HG02642 (cell line): ENCODE measurements at regions not wholly inside any gene's neighbourhood (a gene's known extent, or its start where the extent isn't known, plus 50 kb on each side); places are given as distances from the start of the nearest gene placed in this dataset.
"Not testable (repeated sequence)": the region's sequence is repeated elsewhere in the genome, so short reads cannot be mapped to it uniquely, and the experiment has no call there.

Source experiments
- ATAC-seq: cut with Tn5 transposase; IDR thresholded peaks from one replicate; pipeline ENCODE4 v1.9.1; 2021; ENCODE audit warnings: mild to moderate bottlenecking; ENCODE audit not compliant: unreplicated experiment, poor library complexity

DNA sequence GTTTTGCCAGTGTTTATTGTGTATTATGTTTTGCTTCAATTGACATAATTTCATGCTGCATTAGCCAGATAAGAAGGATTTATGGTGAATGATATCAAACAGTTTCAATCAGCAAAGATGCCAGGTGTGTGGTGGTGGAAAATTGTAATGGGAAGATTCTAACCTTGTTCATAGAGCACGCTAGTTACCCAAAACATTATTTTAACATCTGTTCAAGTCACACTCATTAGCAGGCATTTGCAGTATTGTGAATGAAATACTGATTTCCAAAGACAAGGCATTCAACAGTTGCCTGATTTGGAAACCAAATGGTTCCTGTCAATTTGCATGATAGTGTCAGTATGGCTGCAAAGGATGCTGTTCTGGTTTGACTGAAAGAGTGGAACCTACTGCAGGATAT is 129.7 kb downstream of the EPC1 start:
- no peak for ATAC-seq

DNA sequence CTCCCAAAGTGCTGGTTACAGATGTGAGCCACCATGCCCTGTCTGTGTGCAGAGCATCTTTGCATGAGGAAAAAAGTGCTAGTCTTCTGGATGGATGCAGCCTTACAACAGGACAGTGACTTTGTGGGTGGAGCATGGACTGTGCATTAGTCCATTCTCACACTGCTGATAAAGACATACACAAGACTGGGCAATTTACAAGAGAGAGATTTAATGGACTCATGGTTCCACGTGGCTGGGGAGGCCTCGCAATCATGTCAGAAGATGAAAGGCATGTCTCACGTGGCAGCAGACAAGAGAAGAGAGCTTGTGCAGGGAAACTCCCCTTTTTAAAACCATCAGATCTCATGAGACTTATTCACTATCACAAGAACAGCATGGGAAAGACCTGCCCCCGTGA is 133.1 kb downstream of the EPC1 start:
- ATAC-seq = not testable (repeated sequence)

- no peak for ATAC-seq
Measured at GRCh38 chr10:32211046-32211363, 136.0 kb downstream of the EPC1 start.

- no peak for ATAC-seq
Measured at GRCh38 chr10:32210306-32211045, 136.5 kb downstream of the EPC1 start.

GRCh38 chr10:32208005-32208404 is 139.0 kb downstream of the EPC1 start:
- not testable (repeated sequence) for ATAC-seq

GRCh38 chr10:32207544-32207943 is 139.4 kb downstream of the EPC1 start:
- no peak for ATAC-seq

- ATAC-seq = no peak
Measured at GRCh38 chr10:32205670-32206069, 141.3 kb downstream of the EPC1 start.

DNA sequence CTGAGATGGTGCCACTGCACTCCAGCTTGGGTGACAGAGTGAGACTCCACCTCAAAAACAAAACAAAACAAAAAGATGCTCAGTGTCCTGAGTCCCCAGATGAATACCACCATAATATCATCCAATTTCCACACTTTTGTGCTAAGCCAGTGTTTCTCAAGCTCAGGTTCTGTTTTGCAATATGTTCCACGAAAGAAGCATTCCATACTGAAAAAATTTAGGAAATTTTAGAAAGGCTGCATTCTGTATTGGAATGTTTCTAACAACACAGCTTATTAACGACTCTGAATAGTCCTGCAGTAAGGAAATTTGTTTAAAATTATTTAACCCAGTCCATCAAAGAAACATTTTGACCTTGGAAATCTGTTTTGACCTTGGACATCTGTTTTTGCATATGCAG is 142.4 kb downstream of the EPC1 start:
- no peak for ATAC-seq

GRCh38 chr10:32199714-32200394 is 143.6 kb upstream of the KIF5B start:
- no peak for ATAC-seq

DNA sequence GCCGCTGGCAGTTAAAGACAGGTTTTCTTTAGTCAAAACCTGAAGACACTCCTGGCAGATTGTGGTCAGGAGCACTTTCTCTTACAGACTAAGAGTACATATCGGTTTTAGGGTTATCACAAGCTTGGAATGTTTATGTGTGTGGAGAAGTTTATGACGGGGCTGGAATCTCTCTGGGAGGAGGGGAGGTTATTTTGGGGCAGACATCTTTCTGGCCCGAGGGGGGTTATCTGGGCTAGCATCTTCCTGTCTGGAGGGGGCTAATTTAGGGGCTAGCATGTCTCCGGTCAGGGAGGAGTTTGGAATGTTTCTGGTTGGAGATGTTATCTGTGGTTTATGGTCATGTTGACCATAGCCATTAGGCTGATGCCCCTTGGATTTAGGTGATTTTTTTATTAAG is 141.2 kb upstream of the KIF5B start:
- ATAC-seq = no peak

DNA sequence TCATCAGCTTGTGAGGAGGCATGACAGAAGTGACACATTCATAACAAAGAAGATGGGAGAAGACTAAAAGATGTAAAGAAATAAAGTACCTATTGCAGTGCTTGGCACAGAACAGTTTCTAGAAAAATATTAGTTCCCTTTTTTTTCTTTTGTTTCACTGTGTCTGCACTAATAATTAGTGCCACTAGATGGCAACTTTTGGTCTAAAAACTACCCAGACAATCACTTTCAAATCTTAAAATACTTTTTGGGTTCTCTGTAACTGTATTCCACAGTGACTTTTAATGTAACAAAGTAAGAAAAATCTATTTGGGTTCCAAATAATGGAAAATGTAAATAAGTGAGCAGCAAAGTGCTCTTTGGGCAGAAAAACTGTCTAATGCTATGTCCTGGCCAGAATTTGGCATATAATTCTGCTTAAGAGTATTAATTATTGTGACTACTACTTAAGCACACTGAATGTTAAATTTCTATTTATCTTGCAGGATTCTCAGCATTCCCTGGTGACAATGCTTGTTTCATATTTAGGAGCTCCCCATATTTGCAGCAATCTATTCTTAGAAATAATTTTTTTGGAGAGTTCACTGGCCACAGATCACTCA is 134.8 kb upstream of the KIF5B start:
- ATAC-seq = no peak

DNA sequence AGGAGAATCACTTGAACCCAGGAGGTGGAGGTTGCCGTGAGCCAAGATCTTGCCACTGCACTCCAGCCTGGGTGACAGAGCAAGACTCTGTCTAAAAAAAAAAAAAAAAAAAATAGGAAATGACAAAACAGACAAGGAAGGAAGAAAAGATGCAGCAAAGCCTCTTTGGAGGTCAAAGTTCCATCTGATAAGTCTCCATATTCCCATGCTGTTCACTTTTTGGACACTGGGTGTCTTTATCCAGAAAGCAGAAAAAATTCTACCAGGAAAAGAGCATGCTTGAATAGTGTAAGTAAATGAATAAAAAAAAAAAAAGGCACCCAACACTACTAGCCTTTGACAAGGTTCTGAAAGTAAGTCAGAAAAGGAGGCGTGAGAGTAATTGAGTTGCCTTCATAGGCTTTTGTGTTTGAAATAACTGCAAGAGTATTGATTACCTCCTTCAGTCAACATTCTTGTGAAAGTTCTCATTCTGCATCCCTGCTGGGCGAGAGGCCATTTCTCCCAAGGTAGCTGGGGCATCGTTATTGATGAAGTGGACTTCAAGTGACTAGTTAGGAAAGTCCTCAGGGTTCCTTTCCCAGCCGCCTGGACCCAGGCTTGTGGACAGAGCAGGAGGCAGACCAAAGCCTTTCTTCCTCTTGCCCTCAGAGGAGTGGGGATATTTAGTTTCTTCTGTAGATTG is 133.3 kb upstream of the KIF5B start:
- no peak for ATAC-seq

DNA sequence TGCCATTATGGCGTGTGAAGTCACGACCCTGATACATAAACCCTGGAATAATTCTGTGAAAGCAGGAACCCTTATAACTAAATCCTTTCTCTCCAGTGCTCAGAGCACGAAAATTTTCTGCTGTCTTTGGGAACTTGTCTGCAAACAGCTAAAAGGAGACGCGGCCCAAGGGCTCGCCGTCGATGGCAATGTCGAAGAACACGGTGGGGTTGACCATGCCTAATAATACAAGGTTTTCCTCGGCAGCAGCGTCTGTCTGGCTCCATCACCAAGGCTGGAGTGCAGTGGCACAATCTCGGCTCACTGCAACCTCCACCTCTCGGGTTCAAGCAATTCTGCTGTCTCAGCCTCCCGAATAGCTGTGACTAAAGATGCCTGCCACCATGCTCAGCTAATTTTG is 132.4 kb upstream of the KIF5B start:
- not testable (repeated sequence) for ATAC-seq

- no peak for ATAC-seq
Measured at GRCh38 chr10:32187686-32188085, 131.5 kb upstream of the KIF5B start.

- not testable (repeated sequence) for ATAC-seq
Measured at GRCh38 chr10:32183652-32184051, 127.4 kb upstream of the KIF5B start.

DNA sequence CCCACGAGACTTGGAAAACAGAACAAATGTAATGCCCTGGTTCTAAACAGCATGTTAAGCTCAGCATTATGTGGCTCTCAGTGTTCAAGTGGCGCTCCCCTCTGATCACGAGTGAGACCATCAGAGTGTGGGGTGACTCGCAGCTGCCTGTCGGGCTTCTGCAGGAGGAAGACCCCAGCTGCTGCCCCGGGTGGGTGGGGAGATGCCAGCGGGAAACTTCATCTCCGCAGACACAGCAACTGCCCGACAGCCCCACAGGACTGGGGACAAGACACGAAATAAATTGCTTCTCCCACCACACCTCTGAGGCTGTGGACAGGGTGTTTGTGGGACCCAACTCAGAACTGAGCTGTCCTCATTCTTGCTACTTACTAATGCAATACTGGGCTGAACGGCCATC is 126.3 kb upstream of the KIF5B start:
- no peak for ATAC-seq

- ATAC-seq = no peak
Measured at GRCh38 chr10:32180390-32181280, 124.4 kb upstream of the KIF5B start.

- ATAC-seq = no peak
Measured at GRCh38 chr10:32179836-32180235, 123.6 kb upstream of the KIF5B start.

DNA sequence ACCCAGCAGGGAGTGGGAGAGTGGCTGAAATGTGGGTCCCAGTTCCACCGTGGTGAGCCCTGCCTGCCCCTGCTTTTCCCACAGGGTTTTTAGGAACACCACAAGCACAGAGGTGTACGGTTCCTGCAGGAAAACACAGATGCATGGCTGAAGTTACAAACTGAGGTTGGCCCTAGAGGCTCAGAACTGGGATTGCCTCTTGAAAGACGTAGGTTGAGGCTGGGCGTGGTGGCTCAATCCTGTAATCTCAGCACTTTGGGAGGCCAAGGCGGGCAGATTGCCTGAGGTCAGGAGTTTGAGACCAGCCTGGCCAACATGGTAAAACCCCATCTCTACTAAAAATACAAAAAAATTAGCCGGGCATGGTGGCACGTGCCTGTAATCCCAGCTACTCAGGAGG is 121.4 kb upstream of the KIF5B start:
- not testable (repeated sequence) for ATAC-seq

GRCh38 chr10:32175629-32176028 is 119.4 kb upstream of the KIF5B start:
- no peak for ATAC-seq
